ENCODE measurements at regions not wholly inside any gene's neighbourhood (a gene's known extent, or its start where the extent isn't known, plus 50 kb on each side); places are given as distances from the start of the nearest gene placed in this dataset.

- no peak for TF ChIP-seq ZNF281 (CRISPR knock-in tag; IDR thresholded peaks at IDR 0.05)
- no peak for TF ChIP-seq NR1H2 (CRISPR knock-in tag; IDR thresholded peaks at IDR 0.05)
- no peak for TF ChIP-seq NR2C2 (CRISPR knock-in tag; IDR thresholded peaks at IDR 0.05)
- TF ChIP-seq ESRRA (CRISPR knock-in tag; IDR thresholded peaks at IDR 0.05; ENCODE audit: borderline replicate concordance) = no peak
Measured at GRCh38 chr6:144449218-144449617, 164.1 kb downstream of the UTRN start (continued).

GRCh38 chr6:144449911-144450597, 164.9 kb downstream of the UTRN start:
- ChIA-PET POLR2A (no interaction called here), CTCF (no interaction called here)
- H3K4me1 Mint-ChIP-seq = no peaks in the 10 kb centered on the region
- no peak overlapping the region for H3K4me3 Mint-ChIP-seq
- no peak for DNase-seq (ENCODE audit: low spot score)
- no peaks in the 10 kb centered on the region for H3K9me3 Mint-ChIP-seq
- peaks cover 37% of the 10 kb centered on the region for H3K36me3 Mint-ChIP-seq
- H3K27ac Mint-ChIP-seq = 0 out of 2 replicates have a peak overlapping the region, but pooled peaks have one; percentile 1
- no peaks in the 10 kb centered on the region for H3K27me3 Mint-ChIP-seq (ENCODE audit: low read depth)
- ATAC-seq = no peak
- no peak for TF ChIP-seq CREB1 (CRISPR knock-in tag; IDR thresholded peaks at IDR 0.05)
- TF ChIP-seq TEAD4 (CRISPR knock-in tag; IDR thresholded peaks at IDR 0.05) = no peak
- no peak for TF ChIP-seq NFATC4 (CRISPR knock-in tag; IDR thresholded peaks at IDR 0.05)
- no peak for TF ChIP-seq CDX4 (CRISPR knock-in tag; IDR thresholded peaks at IDR 0.05; ENCODE audit: borderline replicate concordance)
- TF ChIP-seq CREM (CRISPR knock-in tag; IDR thresholded peaks at IDR 0.05) = no peak
- no peak for TF ChIP-seq AR (CRISPR knock-in tag; IDR thresholded peaks at IDR 0.05)
- no peak for TF ChIP-seq ATF3 (CRISPR knock-in tag; conservative IDR thresholded peaks at IDR 0.05)

GRCh38 chr6:144460327-144461095, 175.4 kb downstream of the UTRN start:
- DNase-seq (ENCODE audit: low spot score) (no peak), ATAC-seq (no peak)
- ChIA-PET POLR2A (no interaction called here), CTCF (no interaction called here)
- Mint-ChIP-seq H3K4me1 (no peaks in the 10 kb centered on the region), H3K27me3 (ENCODE audit: low read depth) (no peaks in the 10 kb centered on the region), H3K4me3 (no peak overlapping the region), H3K36me3 (peaks cover 47% of the 10 kb centered on the region), H3K27ac (no peak overlapping the region), H3K9me3 (no peaks in the 10 kb centered on the region)
- TF ChIP-seq ZNF512 (CRISPR knock-in tag; IDR thresholded peaks at IDR 0.05; ENCODE audit: borderline replicate concordance) (no peak), ERG (CRISPR knock-in tag; IDR thresholded peaks at IDR 0.05) (no peak), ATF1 (CRISPR knock-in tag; IDR thresholded peaks at IDR 0.05) (no peak), USF1 (CRISPR knock-in tag; IDR thresholded peaks at IDR 0.05) (no peak), HMGXB4 (CRISPR knock-in tag; IDR thresholded peaks at IDR 0.05) (no peak), ZNF138 (CRISPR knock-in tag; conservative IDR thresholded peaks at IDR 0.05) (no peak), FOXK1 (CRISPR knock-in tag; IDR thresholded peaks at IDR 0.05) (no peak), ETV6 (CRISPR knock-in tag; IDR thresholded peaks at IDR 0.05) (no peak)

Measured in WTC11 (cell line).